ENCODE measurements at regions not wholly inside any gene's neighbourhood (a gene's known extent, or its start where the extent isn't known, plus 50 kb on each side); places are given as distances from the start of the nearest gene placed in this dataset.
"Not testable (repeated sequence)": the region's sequence is repeated elsewhere in the genome, so short reads cannot be mapped to it uniquely, and the experiment has no call there.

DNA sequence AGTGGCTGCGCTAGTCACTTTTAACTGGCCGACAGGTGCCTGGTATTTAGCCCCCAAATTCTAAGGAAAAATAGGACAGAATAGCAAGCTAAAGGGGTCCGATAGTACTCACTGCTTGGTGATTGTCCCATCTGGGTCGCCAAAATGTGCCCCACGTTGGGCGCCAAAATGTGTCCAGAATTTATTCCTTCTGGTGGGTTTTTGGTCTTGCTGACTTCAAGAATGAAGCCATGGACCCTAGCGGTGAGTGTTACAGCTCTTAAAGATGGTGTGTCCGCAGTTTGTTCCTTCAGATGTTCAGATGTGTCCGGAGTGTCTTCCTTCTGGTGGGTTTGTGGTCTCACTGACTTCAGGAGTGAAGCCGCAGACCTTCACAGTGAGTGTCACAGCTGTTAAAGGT lies 144.8 kb upstream of the XIRP2 start:
- not testable (repeated sequence) for DNase-seq

- no peak for DNase-seq
These were observed 161.2 kb upstream of the XIRP2 start for GRCh38 chr2:166727095-166727494.

- DNase-seq = no peak
These were observed 162.1 kb upstream of the XIRP2 start for GRCh38 chr2:166725927-166726924.

- no peak for DNase-seq
These were observed 171.3 kb upstream of the XIRP2 start for GRCh38 chr2:166716968-166717367.

GRCh38 chr2:166700079-166700478 lies 188.2 kb upstream of the XIRP2 start:
- peak; percentile 2 to 11 for DNase-seq

DNA sequence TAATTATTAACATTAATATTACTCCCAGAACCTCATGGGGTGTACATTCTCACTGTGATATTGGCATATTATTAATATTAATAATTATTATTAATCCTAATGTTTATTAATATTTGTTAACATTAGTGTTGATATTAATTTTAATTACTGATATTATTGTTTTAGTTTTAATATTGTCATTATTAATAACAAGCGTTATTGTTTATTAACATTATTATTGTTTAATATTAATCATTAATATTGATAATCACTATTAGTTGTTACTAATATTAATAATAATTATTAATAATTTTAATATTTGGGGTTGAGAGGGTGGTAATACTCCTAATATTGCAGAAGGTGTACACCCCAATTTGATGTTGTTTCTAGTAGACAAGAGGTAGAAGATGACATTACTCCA lies 193.1 kb upstream of the XIRP2 start:
- no peak for DNase-seq

- not testable (repeated sequence) for DNase-seq
These were observed 192.0 kb upstream of the SCN7A start for GRCh38 chr2:166686057-166686456.

DNA sequence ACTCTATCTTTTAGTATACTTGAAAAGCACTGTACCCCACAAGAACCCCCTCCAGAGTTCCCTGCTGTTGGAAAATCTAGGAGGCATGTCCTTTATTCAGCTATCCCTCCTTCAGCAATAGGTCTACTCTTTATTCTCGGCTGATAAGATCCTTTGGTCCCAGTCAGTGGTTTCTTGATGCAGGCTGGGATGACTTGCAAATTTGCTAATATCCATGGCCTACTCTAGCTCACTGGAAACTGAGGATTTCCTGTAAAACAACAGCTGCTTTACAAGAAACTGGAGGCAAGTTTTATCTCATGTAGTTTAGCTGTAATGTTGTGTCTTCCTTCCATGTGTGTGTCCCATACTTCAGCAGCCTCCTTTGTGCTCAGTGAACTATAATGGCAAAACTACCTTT lies 183.9 kb upstream of the SCN7A start:
- DNase-seq = no peak

- no peak for DNase-seq
These were observed 182.7 kb upstream of the SCN7A start for GRCh38 chr2:166676716-166677115.

DNA sequence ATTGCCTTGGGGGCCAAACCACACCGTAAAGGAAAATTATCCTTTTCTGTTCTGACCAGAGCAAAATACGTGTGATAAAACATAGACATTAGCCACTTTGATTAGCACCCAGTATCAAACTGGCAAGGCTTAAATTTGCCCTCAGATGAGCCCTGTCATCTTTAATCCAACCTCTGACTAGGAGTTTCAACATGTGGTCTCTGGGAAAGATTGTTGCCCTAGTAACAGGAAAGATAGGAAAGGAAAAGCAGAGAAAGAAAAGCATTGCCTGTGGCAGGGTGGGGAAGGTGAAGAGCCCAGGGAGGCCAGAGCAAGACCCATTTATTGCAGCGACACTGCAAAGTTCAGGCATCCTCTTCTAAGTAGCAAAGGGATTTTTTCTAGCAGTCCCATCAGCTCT lies 181.5 kb upstream of the SCN7A start:
- DNase-seq = no peak

GRCh38 chr2:166673986-166674385 lies 179.9 kb upstream of the SCN7A start:
- no peak for DNase-seq

DNA sequence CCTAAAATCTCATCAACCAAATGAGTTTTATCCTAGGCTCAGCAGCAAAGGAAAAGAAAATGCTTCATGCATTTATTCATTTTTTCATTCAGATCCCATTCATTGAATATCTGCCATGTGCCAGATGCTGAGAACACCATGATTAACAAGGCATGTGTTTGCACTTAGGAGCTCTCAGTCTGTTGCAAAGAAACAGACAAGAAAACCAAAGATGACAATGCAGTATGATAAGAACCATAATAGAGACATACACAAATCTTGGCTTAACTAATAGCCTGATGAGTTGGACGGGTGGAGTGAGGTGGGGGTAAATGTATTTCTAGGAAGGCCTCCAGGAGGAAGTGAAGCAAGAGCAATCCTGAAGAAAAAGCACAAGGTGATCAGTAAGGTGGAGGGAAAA lies 177.8 kb upstream of the SCN7A start:
- DNase-seq = no peak

DNA sequence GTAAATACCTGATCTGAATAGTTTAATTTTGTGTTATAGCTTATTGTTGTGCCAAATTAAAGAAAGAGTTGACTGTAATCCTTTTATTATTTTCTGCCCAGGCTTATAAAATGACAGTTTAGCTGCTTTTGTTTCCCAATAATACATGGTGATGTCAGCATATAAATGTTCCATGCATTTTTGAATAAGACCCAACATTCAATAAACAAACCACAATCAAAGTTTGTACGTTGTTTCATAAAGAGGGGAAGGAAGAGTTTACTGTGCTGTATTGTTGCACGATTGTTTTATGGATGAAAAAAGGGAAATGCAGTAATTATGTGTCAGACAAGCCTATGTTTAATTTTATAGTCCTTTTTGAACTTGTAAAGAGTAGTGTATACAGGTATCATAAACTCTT lies 177.2 kb upstream of the SCN7A start:
- peak in 1 of 2 donors; percentile 4 for DNase-seq

GRCh38 chr2:166665991-166666940 lies 172.2 kb upstream of the SCN7A start:
- no peak for DNase-seq

DNA sequence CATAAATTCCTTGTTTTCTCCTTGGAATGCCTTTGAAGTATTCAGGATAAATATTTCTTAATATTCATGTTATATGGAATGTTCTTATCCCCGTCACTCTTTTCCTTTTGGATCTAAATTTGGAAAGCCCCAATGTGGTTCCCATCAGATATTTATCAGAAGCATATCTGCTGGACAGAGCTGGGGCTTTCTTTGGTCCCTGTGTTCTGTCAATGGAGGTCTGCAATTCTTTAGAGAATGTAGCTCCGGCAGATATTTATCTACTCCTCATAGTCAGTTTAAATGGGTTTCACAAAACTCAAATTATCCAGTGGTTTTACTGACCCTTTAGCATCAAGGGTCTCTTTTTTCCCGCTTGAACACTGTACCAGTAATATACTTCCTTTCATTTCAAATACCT lies 167.8 kb upstream of the SCN7A start:
- no peak for DNase-seq

DNA sequence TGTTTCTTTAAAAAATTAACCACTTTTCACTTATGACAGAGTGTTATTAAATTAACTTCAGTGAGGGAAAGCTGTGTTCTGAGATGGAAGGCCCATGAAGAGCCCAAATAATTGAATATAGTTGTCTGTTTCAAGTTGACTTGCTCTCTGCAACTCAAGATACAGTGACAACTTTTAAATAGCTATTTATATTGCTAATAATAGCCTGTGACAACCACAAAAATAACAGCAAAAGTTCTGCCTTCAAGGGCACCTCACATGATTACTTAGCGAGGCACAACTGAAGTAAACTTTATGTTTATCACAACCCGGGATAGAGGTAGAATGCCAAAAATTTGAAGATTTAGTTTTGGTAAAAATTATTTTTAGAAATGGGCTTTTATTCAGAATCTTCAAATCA lies 167.3 kb upstream of the SCN7A start:
- DNase-seq = no peak

DNA sequence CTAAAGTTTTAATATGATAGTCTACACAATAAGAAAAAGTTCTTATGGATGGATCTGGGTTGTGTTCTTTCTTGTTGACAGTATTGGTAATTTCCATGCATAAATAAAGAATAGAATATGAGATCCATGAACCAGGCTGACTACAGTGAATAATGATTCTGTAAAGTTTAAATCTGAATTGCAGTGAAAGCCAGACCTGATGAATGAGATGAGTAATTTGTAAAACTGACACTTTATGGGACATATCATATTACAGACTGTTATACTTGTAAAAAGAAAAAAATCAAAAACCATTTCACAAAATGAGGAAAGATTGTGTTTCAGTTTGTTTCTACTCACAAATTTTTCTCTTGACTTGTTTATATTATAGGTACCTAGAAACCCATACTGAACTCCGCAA lies 164.9 kb upstream of the SCN7A start:
- no peak for DNase-seq

GRCh38 chr2:166653185-166653813 lies 159.2 kb upstream of the SCN7A start:
- no peak for DNase-seq

DNA sequence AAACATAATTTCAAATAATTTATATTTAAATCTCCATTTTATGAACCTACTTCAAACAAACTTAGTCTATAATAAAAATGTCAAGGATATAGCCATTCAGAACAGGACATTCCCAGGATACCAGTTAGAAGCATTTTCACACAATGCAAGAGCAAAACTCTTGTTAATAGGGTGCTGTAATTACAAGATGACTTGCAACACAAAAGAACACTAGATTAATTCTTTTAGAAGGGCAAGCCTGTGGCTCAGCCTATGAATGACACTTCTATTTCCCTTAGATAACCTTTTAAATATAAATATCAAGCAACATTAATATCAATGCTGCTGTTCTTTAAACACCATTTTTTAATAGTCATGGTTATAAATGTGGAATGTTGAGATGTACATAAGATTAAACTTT lies 157.9 kb upstream of the SCN7A start:
- no peak for DNase-seq

DNA sequence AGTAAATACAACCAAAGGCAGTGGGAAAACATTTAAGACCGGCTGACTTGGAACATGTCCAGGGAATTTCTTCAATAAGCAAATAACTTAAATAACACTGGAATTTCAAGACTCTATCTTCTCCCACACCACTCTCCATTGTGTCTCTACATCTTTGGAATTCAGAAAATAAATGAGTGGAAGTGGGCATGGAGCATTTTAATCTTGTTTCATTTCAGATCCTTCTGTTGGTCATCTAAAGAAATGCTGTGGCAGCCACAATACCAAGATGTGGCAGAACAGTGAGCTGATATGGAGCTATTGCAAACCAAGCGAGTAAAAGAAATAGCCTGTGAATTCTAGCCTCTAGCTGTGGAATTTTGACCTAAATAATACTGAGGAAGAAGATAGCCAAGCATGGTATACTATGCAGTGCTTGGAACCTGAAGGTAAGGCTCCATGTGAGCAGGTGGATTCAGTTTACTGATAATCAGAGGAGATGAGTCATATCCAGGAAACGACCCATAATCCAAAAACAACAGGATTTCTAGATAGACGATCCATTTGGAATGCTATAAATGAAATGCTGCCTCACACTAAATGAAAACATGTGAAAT lies 157.1 kb upstream of the SCN7A start:
- peak; percentile 15 to 17 for DNase-seq

DNA sequence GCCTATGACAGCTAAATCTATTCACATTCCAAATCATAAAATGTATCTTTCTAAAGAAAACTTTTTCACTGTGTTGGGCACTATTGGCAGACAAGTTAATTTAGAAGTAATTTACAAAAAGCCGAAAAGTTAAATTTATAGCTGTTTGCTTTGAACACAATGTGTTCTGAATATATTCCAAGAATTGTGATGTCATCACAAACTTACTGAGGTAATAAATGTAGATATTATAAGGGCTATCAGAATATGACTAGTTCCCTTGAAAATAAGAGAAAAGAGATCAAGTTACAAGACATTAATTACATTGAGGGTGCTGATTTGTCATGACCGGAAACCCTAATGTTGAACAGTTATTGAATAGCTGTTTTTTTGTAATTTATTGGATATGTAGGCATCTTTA lies 153.9 kb upstream of the SCN7A start:
- no peak for DNase-seq

DNA sequence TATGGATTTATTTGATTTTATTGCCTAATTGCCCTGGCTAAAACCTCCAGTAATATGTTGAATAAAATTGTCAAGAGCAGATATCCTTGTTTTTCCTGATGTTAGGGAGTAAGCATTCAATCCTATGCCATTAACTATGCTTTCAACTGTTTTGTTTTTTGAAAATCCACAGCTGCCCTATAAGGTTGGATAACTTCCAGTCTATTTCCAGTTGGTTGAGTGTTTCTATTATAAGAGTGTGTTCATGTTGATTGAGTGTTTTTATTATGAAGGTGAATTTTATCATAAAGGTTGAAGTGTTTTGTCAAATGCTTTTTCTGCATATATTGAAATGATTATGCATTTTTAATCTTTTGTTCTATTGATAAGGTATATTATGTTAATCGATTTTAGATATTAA lies 149.9 kb upstream of the SCN7A start:
- no peak for DNase-seq

Measured in right lung (tissue), 2 donors.